H9 (cell line): ENCODE measurements at regions not wholly inside any gene's neighbourhood (a gene's known extent, or its start where the extent isn't known, plus 50 kb on each side); places are given as distances from the start of the nearest gene placed in this dataset.

Experiments
- DNase-seq: peaks from one replicate; pipeline ENCODE4 v3.0.0-alpha.2; 2017
- H2AFZ ChIP-seq: one replicate; pipeline ENCODE4 v1.6.1; 2013; ENCODE audit warnings: mild to moderate bottlenecking, low read length, control low read depth, moderate library complexity
- H2AK5ac ChIP-seq: 2 replicates; pipeline ENCODE4 v1.6.1; 2013; ENCODE audit warnings: low read length, control low read depth, mixed read lengths; ENCODE audit not compliant: insufficient read length
- H2BK120ac ChIP-seq: one replicate; pipeline ENCODE4 v1.6.1; 2013; ENCODE audit warnings: low read depth, mild to moderate bottlenecking, low read length, control low read depth, inconsistent platforms; ENCODE audit not compliant: poor library complexity, severe bottlenecking
- H2BK12ac ChIP-seq: 2 replicates; pipeline ENCODE4 v1.6.1; 2013; ENCODE audit warnings: low read length, control low read depth, mixed read lengths, low read depth; ENCODE audit not compliant: insufficient read length
- H2BK15ac ChIP-seq: 2 replicates; pipeline ENCODE4 v1.6.1; 2013; ENCODE audit warnings: low read depth, low read length, control low read depth
- H2BK20ac ChIP-seq: one replicate; pipeline ENCODE4 v1.6.1; 2013; ENCODE audit warnings: low read depth, mild to moderate bottlenecking, low read length, control low read depth, inconsistent platforms; ENCODE audit not compliant: poor library complexity, severe bottlenecking
- H2BK5ac ChIP-seq: 2 replicates; pipeline ENCODE4 v1.6.1; 2013; ENCODE audit warnings: low read length, control low read depth, mixed read lengths; ENCODE audit not compliant: insufficient read length
- H3K14ac ChIP-seq: 2 replicates; pipeline ENCODE4 v1.6.1; 2013; ENCODE audit warnings: low read length, control low read depth; ENCODE audit not compliant: insufficient read depth
- H3K18ac ChIP-seq: 2 replicates; pipeline ENCODE4 v1.6.1; 2013; ENCODE audit warnings: low read depth, mild to moderate bottlenecking, mixed read lengths, low read length, control low read depth; ENCODE audit not compliant: insufficient read length
- H3K23ac ChIP-seq: 2 replicates; pipeline ENCODE4 v1.6.1; 2013; ENCODE audit warnings: low read length, control low read depth, mixed read lengths, low read depth; ENCODE audit not compliant: insufficient read length
- H3K23me2 ChIP-seq: 2 replicates; pipeline ENCODE4 v1.6.1; 2013; ENCODE audit warnings: low read depth, mild to moderate bottlenecking, mixed read lengths, low read length, control low read depth; ENCODE audit not compliant: insufficient read length, poor library complexity, severe bottlenecking
- H3K27ac ChIP-seq: 2 replicates; pipeline ENCODE4 v1.5.1; 2013; ENCODE audit warnings: low read length, control low read depth, mixed read lengths, low read depth; ENCODE audit not compliant: insufficient read length
- H3K27me3 ChIP-seq: 2 replicates; pipeline ENCODE4 v1.6.1; 2013; ENCODE audit warnings: low read length, control low read depth, inconsistent platforms; ENCODE audit not compliant: insufficient read depth
- H3K4ac ChIP-seq: 2 replicates; pipeline ENCODE4 v1.6.1; 2013; ENCODE audit warnings: low read depth, mild to moderate bottlenecking, control low read depth, inconsistent platforms, low read length, moderate library complexity
- H3K4me1 ChIP-seq: 2 replicates; pipeline ENCODE4 v1.6.1; 2013; ENCODE audit warnings: low read length, control low read depth, inconsistent platforms; ENCODE audit not compliant: insufficient read depth
- H3K4me2 ChIP-seq: 2 replicates; pipeline ENCODE4 v1.6.1; 2013; ENCODE audit warnings: low read length, control low read depth, mixed read lengths; ENCODE audit not compliant: insufficient read length, insufficient read depth
- H3K56ac ChIP-seq: 2 replicates; pipeline ENCODE4 v1.6.1; 2013; ENCODE audit warnings: low read depth, mild to moderate bottlenecking, mixed read lengths, low read length, control low read depth; ENCODE audit not compliant: insufficient read length
- H3K79me1 ChIP-seq: 2 replicates; pipeline ENCODE4 v1.6.1; 2013; ENCODE audit warnings: low read depth, mild to moderate bottlenecking, moderate library complexity, low read length, control low read depth, inconsistent platforms; ENCODE audit not compliant: insufficient read depth, poor library complexity, severe bottlenecking
- H3K79me2 ChIP-seq: 2 replicates; pipeline ENCODE4 v1.6.1; 2013; ENCODE audit warnings: low read length, control low read depth, inconsistent platforms; ENCODE audit not compliant: insufficient read depth
- H3K9ac ChIP-seq: 2 replicates; pipeline ENCODE4 v1.6.1; 2013; ENCODE audit warnings: low read length, control low read depth, mixed read lengths; ENCODE audit not compliant: insufficient read length; ENCODE audit errors: extremely low read depth
- H3K9me3 ChIP-seq: one replicate; pipeline ENCODE4 v1.6.1; 2013; ENCODE audit warnings: low read depth, low read length, inconsistent platforms; ENCODE audit not compliant: control insufficient read depth
- H3T11ph ChIP-seq: one replicate; pipeline ENCODE4 v1.6.1; 2013; ENCODE audit warnings: mild to moderate bottlenecking, low read length, control low read depth, inconsistent platforms
- H4K20me1 ChIP-seq: one replicate; pipeline ENCODE4 v1.6.1; 2013; ENCODE audit not compliant: control insufficient read depth, insufficient read length, insufficient read depth
- H4K5ac ChIP-seq: 2 replicates; pipeline ENCODE4 v1.6.1; 2013; ENCODE audit warnings: low read depth, mild to moderate bottlenecking, mixed read lengths, low read length, control low read depth; ENCODE audit not compliant: insufficient read length
- H4K8ac ChIP-seq: replicated peaks from 2 replicates; pipeline ENCODE4 v1.6.1; 2013; ENCODE audit warnings: low read length, control low read depth, mixed read lengths, low read depth; ENCODE audit not compliant: insufficient read length
- H4K91ac ChIP-seq: 2 replicates; pipeline ENCODE4 v1.6.1; 2013; ENCODE audit warnings: low read depth, mild to moderate bottlenecking, moderate library complexity, mixed read lengths, low read length, control low read depth; ENCODE audit not compliant: insufficient read length
- H3K27ac Mint-ChIP-seq, 3 experiments: 2 replicates in 2 of 3; 3 replicates in 1 of 3; pipeline ENCODE4 v1.8.0; 2020 to 2021; ENCODE audit warnings: mixed read lengths in 3 of 3, mild to moderate bottlenecking in 1 of 3, moderate library complexity in 1 of 3
- H3K27me3 Mint-ChIP-seq: 2 replicates; pipeline ENCODE4 v1.8.0; 2021; ENCODE audit warnings: low read depth, mild to moderate bottlenecking, moderate library complexity, mixed read lengths
- H3K36me3 Mint-ChIP-seq, 3 experiments: 2 replicates in 2 of 3; 3 replicates in 1 of 3; pipeline ENCODE4 v1.8.0; 2020 to 2021; ENCODE audit warnings: low read depth in 3 of 3, mixed read lengths in 3 of 3; ENCODE audit not compliant: insufficient read depth in 1 of 3
- H3K4me1 Mint-ChIP-seq, 2 experiments: 2 replicates each; pipeline ENCODE4 v1.8.0; 2020; ENCODE audit warnings: mixed read lengths in 2 of 2
- H3K4me3 Mint-ChIP-seq, 2 experiments: 2 replicates in 1 of 2; 3 replicates in 1 of 2; pipeline ENCODE4 v1.8.0; 2020 to 2021; ENCODE audit warnings: mild to moderate bottlenecking in 2 of 2, mixed read lengths in 2 of 2, moderate library complexity in 1 of 2
- H3K9me3 Mint-ChIP-seq, 2 experiments: 2 replicates in 1 of 2; 3 replicates in 1 of 2; pipeline ENCODE4 v1.8.0; 2020; ENCODE audit warnings: mild to moderate bottlenecking in 2 of 2, mixed read lengths in 2 of 2, moderate library complexity in 1 of 2
- CTCF ChIP-seq: fragments of 200-600 bp; sonication (generic); conservative IDR thresholded peaks from 3 replicates; pipeline ENCODE4 v1.8.0; 2021; ENCODE audit warnings: antibody characterized with exemption, mild to moderate bottlenecking
- WGBS: extraction: QIAGEN DNeasy Blood & Tissue Kit; methylation state at CpG from one replicate; pipeline ENCODE4 v1.1.7; 2013; ENCODE audit warnings: missing lambda C conversion rate, low lambda C conversion rate, mixed read lengths; ENCODE audit not compliant: insufficient read length; ENCODE audit errors: extremely low coverage; 5-methylcytosine and 5-hydroxymethylcytosine counted together

GRCh38 chr10:3549118-3549517, 235.9 kb downstream of the KLF6 start:
- TF ChIP-seq CTCF: no peak
- no peak overlapping the region for H4K8ac ChIP-seq
- Mint-ChIP-seq H3K27me3 (peaks cover 5% of the 10 kb centered on the region), H3K9me3 (peaks cover 10 to 13% of the 10 kb centered on the region in 2 experiments; a peak in 3 of 5 replicates), H3K27ac (peak overlapping the region in 1 of 3 experiments; percentile 20; a peak in 1 of 7 replicates), H3K4me1 (peaks cover 2 to 5% of the 10 kb centered on the region in 2 experiments; a peak in 2 of 4 replicates), H3K36me3 (no peaks in the 10 kb centered on the region; a peak in 1 of 7 replicates), H3K4me3 (no peak overlapping the region)
- H4K5ac ChIP-seq: no peak overlapping the region
- no peaks in the 10 kb centered on the region for H3K79me1 ChIP-seq
- H3K9me3 ChIP-seq: no peaks in the 10 kb centered on the region
- no peak overlapping the region for H2AK5ac ChIP-seq
- H3T11ph ChIP-seq: no peak overlapping the region
- H2AFZ ChIP-seq: no peak overlapping the region
- no peaks in the 10 kb centered on the region for H3K79me2 ChIP-seq
- H3K4ac ChIP-seq: no peak overlapping the region
- H2BK15ac ChIP-seq: no peak overlapping the region
- no peak overlapping the region for H3K18ac ChIP-seq
- H2BK120ac ChIP-seq: no peak overlapping the region
- H4K20me1 ChIP-seq: no peaks in the 10 kb centered on the region
- no peak overlapping the region for H3K56ac ChIP-seq
- H2BK5ac ChIP-seq: no peak overlapping the region
- H3K4me2 ChIP-seq: no peak overlapping the region
- no peaks in the 10 kb centered on the region for H3K23me2 ChIP-seq
- H3K27me3 ChIP-seq: no peaks in the 10 kb centered on the region
- no peak overlapping the region for H3K23ac ChIP-seq
- H3K9ac ChIP-seq: no peak overlapping the region
- DNase-seq: no peak
- no peak overlapping the region for H4K91ac ChIP-seq
- H2BK12ac ChIP-seq: no peak overlapping the region
- no peak overlapping the region for H3K27ac ChIP-seq
- no CpG with 5 or more reads among the region's 4 CpGs for WGBS
- H2BK20ac ChIP-seq: no peak overlapping the region
- no peaks in the 10 kb centered on the region for H3K4me1 ChIP-seq
- H3K14ac ChIP-seq: no peak overlapping the region
